K562 (cell line): ENCODE measurements at regions not wholly inside any gene's neighbourhood (a gene's known extent, or its start where the extent isn't known, plus 50 kb on each side); places are given as distances from the start of the nearest gene placed in this dataset.
A peak's percentile ranks its signal among the peaks of the same experiment; 100 is the strongest.

Experiments used
- ATAC-seq: fragments of 200-7000 bp; cut with Tn5 transposase; 3 replicates; pipeline ENCODE4 v1.9.1; 2020; ENCODE audit warnings: moderate library complexity
- BruUV-seq: library from RNA; stranded (reverse); fragments of 400-500 nt; replicated peaks from 2 replicates; lab custom pipeline; 2021; lab: Mats Ljungman, UMichigan
- CTCF ChIA-PET: fragments of 300-600 bp; formaldehyde crosslinking; extraction: SDS; loops from one replicate; lab custom pipeline; 2021; ENCODE audit warnings: low intra/inter-chr PET ratio; lab: Yijun Ruan, JAX
- POLR2A ChIA-PET: fragments of 300-600, 350-650 bp; sonication (Branson Sonifier 250); formaldehyde crosslinking; extraction: SDS; loops from one replicate; lab custom pipeline; 2021; ENCODE audit warnings: antibody characterized with exemption, inconsistent platforms; lab: Yijun Ruan, JAX
- DNase-seq, 4 experiments: peaks; one replicate each; pipeline versions ENCODE4 v3.0.0 to v3.0.0-alpha.2; 2011 to 2018; ENCODE audit warnings: low spot score in 3 of 4, mixed read lengths in 3 of 4; ENCODE audit errors: extremely low read depth in 1 of 4
- FAIRE-seq: peaks from 2 replicates; lab custom pipeline; 2011; peaks lifted over from hg19 to GRCh38; lab: Jason Lieb, UNC
- H2AFZ ChIP-seq: 2 replicates; pipeline ENCODE4 v1.6.0; 2011; ENCODE audit warnings: low read depth, low read length, control low read depth, inconsistent platforms
- H3K27ac ChIP-seq: fragments of 200-600 bp; 3 replicates; pipeline ENCODE4 v1.8.0; 2011; ENCODE audit warnings: low read depth, mild to moderate bottlenecking, control low read depth, inconsistent platforms, low read length, moderate library complexity, mixed read lengths; ENCODE audit errors: extremely low read depth
- H3K27me3 ChIP-seq, 2 experiments: fragments of 300-600 bp in 1 of 2; 2 replicates in 1 of 2; 3 replicates in 1 of 2; pipeline versions ENCODE4 v1.6.0 to v1.8.0; 2011; ENCODE audit warnings: inconsistent platforms in 2 of 2, low read length in 2 of 2, mild to moderate bottlenecking in 1 of 2, mixed read lengths in 1 of 2, moderate library complexity in 1 of 2; ENCODE audit not compliant: control insufficient read depth in 2 of 2, insufficient read depth in 2 of 2
- H3K36me3 ChIP-seq: fragments of 300-600 bp; 3 replicates; pipeline ENCODE4 v1.8.0; 2011; ENCODE audit warnings: mild to moderate bottlenecking, low read length, inconsistent platforms; ENCODE audit not compliant: control insufficient read depth, insufficient read depth
- H3K4me1 ChIP-seq, 2 experiments: fragments of 200-600 bp in 1 of 2; replicated peaks in 1 of 2; 2 replicates in 1 of 2; 3 replicates in 1 of 2; pipeline versions ENCODE4 v1.5.1 to v1.8.0; 2011; ENCODE audit warnings: inconsistent platforms in 2 of 2, low read length in 2 of 2, mild to moderate bottlenecking in 1 of 2, mixed read lengths in 1 of 2, moderate library complexity in 1 of 2; ENCODE audit not compliant: control insufficient read depth in 2 of 2, insufficient read depth in 2 of 2
- H3K4me2 ChIP-seq: 2 replicates; pipeline ENCODE4 v1.6.1; 2011; ENCODE audit warnings: low read length, control low read depth, inconsistent platforms, mixed read lengths; ENCODE audit not compliant: insufficient read depth
- H3K4me3 ChIP-seq: fragments of 200-600 bp; sonication (generic), shearing (Covaris generic); 2 replicates; pipeline ENCODE4 v1.5.1; 2016; ENCODE audit warnings: control low read depth, inconsistent platforms
- H3K79me2 ChIP-seq: fragments of 200-600 bp; 3 replicates; pipeline ENCODE4 v1.8.0; 2011; ENCODE audit warnings: low read length, inconsistent platforms; ENCODE audit not compliant: control insufficient read depth, insufficient read depth
- H3K9ac ChIP-seq, 2 experiments: 2 replicates each; pipeline versions ENCODE4 v1.6.0 to v1.6.1; 2011; ENCODE audit warnings: low read depth in 2 of 2, low read length in 2 of 2, control low read depth in 1 of 2, inconsistent platforms in 1 of 2, mild to moderate bottlenecking in 1 of 2, mixed read lengths in 1 of 2; ENCODE audit not compliant: insufficient read depth in 1 of 2
- H3K9me1 ChIP-seq: one replicate; pipeline ENCODE4 v1.6.0; 2011; ENCODE audit warnings: inconsistent platforms, mild to moderate bottlenecking, low read length, moderate library complexity; ENCODE audit not compliant: control insufficient read depth, insufficient read depth
- H3K9me3 ChIP-seq: replicated peaks from 2 replicates; pipeline ENCODE4 v1.5.1; 2011; ENCODE audit warnings: low read depth, low read length, inconsistent platforms; ENCODE audit not compliant: control insufficient read depth, insufficient read depth
- H4K20me1 ChIP-seq: replicated peaks from 2 replicates; pipeline ENCODE4 v1.6.1; 2011; ENCODE audit warnings: low read length, inconsistent platforms, mixed read lengths; ENCODE audit not compliant: control insufficient read depth, insufficient read depth
- CEBPG ChIP-seq, 3 experiments: fragments of 200-800 bp in 1 of 3; sonication (Bioruptor generic) in 1 of 3; sonication (generic) in 1 of 3; formaldehyde crosslinking in 1 of 3; IDR thresholded peaks in 2 of 3; conservative IDR thresholded peaks in 1 of 3; 2 replicates each; pipeline versions ENCODE4 v1.6.1 to v1.8.0; 2016 to 2022; ENCODE audit warnings: missing compliant biosample characterization in 2 of 3, missing genetic modification characterization in 2 of 3, mild to moderate bottlenecking in 1 of 3, missing genetic modification reagents in 1 of 3
- CTBP1 ChIP-seq: fragments of 450-650 bp; IDR thresholded peaks from 2 replicates; pipeline ENCODE4 v1.6.1; 2016; ENCODE audit warnings: borderline replicate concordance
- RNF2 ChIP-seq: sonication (generic); IDR thresholded peaks from 2 replicates; pipeline ENCODE4 v1.6.1; 2016
- STAG1 ChIP-seq: sonication (generic); formaldehyde crosslinking; IDR thresholded peaks from 2 replicates; pipeline ENCODE4 v1.5.0; 2020; ENCODE audit warnings: missing genetic modification reagents, borderline replicate concordance
- ZKSCAN8 ChIP-seq: fragments of 200-800 bp; sonication (Bioruptor generic); IDR thresholded peaks from 2 replicates; pipeline ENCODE4 v1.6.1; 2016; ENCODE audit warnings: missing genetic modification characterization, missing compliant biosample characterization
- WGBS: fragments of 100-300 bp; shearing (Covaris generic); methylation state at CpG from one replicate; pipeline ENCODE4 v1.1.6; 2016; ENCODE audit warnings: low coverage, mixed read lengths; ENCODE audit not compliant: insufficient coverage; ENCODE audit errors: missing lambda C conversion rate; 5-methylcytosine and 5-hydroxymethylcytosine counted together
- in situ Hi-C: fragments of 300-500 bp; cut with MboI; formaldehyde crosslinking; loops from 4 replicates; pipeline ENCODE4 v1.15.0; 2018; ENCODE audit warnings: inconsistent platforms, mixed read lengths
- intact Hi-C: fragments of 100-400 bp; cut with micrococcal nuclease; formaldehyde crosslinking; loops from 2 replicates; pipeline ENCODE4 v1.14.2; 2022

GRCh38 chr1:185568155-185569123 is 165.8 kb upstream of the HMCN1 start:
- no peaks in the 10 kb centered on the region for H3K36me3 ChIP-seq
- CTCF ChIA-PET: no interaction called here
- no peak for TF ChIP-seq RNF2
- TF ChIP-seq ZKSCAN8 (CRISPR knock-in tag): no peak
- no peak for TF ChIP-seq CTBP1
- no peak for TF ChIP-seq CEBPG (CRISPR knock-in tag; IDR thresholded peaks at IDR 0.05)
- 0 out of 4 replicates have a peak, but pooled peaks of 1 of the 2 experiments have one; percentile 26 for TF ChIP-seq CEBPG (tag; conservative IDR thresholded peaks at IDR 0.05 in 1 of 2, IDR thresholded peaks at IDR 0.05 in 1 of 2)
- no peak for TF ChIP-seq STAG1 (CRISPR knock-in tag)
- in situ Hi-C loops (no loop called here), intact Hi-C loops (loop anchor here (10.0 kb wide), 1 partner anchor 364 kb away; no protein-coding TSS in a partner anchor)
- no peaks in the 10 kb centered on the region for H3K9me3 ChIP-seq
- H3K4me3 ChIP-seq: no peak overlapping the region
- no peak overlapping the region for H2AFZ ChIP-seq
- no peak overlapping the region for H3K27ac ChIP-seq
- no peaks in the 10 kb centered on the region for H3K9me1 ChIP-seq
- POLR2A ChIA-PET: interaction anchor here (1.2 kb wide), 1 partner anchor 9 kb away, joined by 3 read pairs; no protein-coding TSS in a partner anchor
- no peaks in the 10 kb centered on the region; a peak in 1 of 5 replicates for H3K4me1 ChIP-seq
- 0% methylated on average over 3 of the region's 3 CpGs for WGBS
- no peak for ATAC-seq
- no peaks in the 10 kb centered on the region; a peak in 1 of 5 replicates for H3K27me3 ChIP-seq
- no peak overlapping the region for H3K9ac ChIP-seq
- FAIRE-seq: no peak
- H3K4me2 ChIP-seq: no peak overlapping the region
- no TSS peak for BruUV-seq
- no peaks in the 10 kb centered on the region for H4K20me1 ChIP-seq
- H3K79me2 ChIP-seq: no peaks in the 10 kb centered on the region
- no peak for DNase-seq
